ENCODE measurements at regions not wholly inside any gene's neighbourhood (a gene's known extent, or its start where the extent isn't known, plus 50 kb on each side); places are given as distances from the start of the nearest gene placed in this dataset.

DNA sequence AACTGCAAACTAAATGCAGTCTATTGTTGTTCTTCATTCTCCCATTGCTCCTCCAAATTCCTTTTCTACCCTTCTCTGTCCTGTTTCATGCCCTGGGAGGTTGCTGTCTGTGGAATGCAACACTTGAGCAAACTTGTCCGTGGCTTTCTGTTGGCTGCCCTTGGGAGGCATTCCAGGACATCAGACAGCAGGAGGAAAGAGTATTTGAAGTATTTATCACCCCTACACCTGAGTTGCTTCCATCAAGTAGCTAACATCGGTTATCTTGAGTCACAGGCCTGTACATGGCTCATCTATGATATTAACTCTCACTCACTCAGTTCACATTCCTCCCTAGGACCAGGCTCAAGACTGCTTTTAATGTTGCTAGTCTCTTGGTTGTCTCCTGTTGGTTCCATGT, 803.4 kb upstream of the CDH6 start:
- no peak overlapping the region for H2AK5ac ChIP-seq (ENCODE audit: low read length, severe bottlenecking)
- H3K4me3 ChIP-seq (ENCODE audit: insufficient read depth in 1 of 2, low read depth in 1 of 2, low read length in 2 of 2), result no peak overlapping the region
- H3K27ac ChIP-seq (ENCODE audit: low read length, poor library complexity, severe bottlenecking), result peak overlapping the region; percentile 48
- H3K9ac ChIP-seq (ENCODE audit: low read length), result no peak overlapping the region
- H3K14ac ChIP-seq (ENCODE audit: low read length in 2 of 2), result no peak overlapping the region
- no peak overlapping the region for H4K91ac ChIP-seq (ENCODE audit: low read length)
- H2BK15ac ChIP-seq (ENCODE audit: low read depth, poor library complexity, severe bottlenecking), result no peak overlapping the region
- H3K27me3 ChIP-seq (ENCODE audit: control insufficient read depth in 1 of 2, insufficient read depth in 1 of 2, low read length in 2 of 2), result no peaks in the 10 kb centered on the region
- H4K8ac ChIP-seq (ENCODE audit: low read length), result no peak overlapping the region
- H2BK12ac ChIP-seq (ENCODE audit: low read length in 2 of 2), result no peak overlapping the region
- no peak overlapping the region for H3K18ac ChIP-seq (ENCODE audit: low read depth in 1 of 2, low read length in 2 of 2)
- H3K4me2 ChIP-seq (ENCODE audit: low read length, poor library complexity, severe bottlenecking), result no peak overlapping the region
- no peak overlapping the region for H3K23ac ChIP-seq (ENCODE audit: low read length in 2 of 2)
- no peak overlapping the region for H3K4ac ChIP-seq (ENCODE audit: low read depth in 1 of 2, low read length in 2 of 2)
- DNase-seq, result no peak
- WGBS, result 38% methylated on average over 2 of the region's 2 CpGs
- H2AFZ ChIP-seq (ENCODE audit: low read depth, low read length), result no peak overlapping the region
- no peak overlapping the region for H2BK5ac ChIP-seq (ENCODE audit: low read depth, low read length, poor library complexity, severe bottlenecking)
- H2BK120ac ChIP-seq (ENCODE audit: low read depth, low read length), result no peak overlapping the region
- no peaks in the 10 kb centered on the region for H3K79me1 ChIP-seq (replicated peaks; ENCODE audit: low read length, poor library complexity, severe bottlenecking)
- H3K4me1 ChIP-seq (ENCODE audit: control insufficient read depth, insufficient read depth, low read depth, low read length), result peaks cover 2% of the 10 kb centered on the region
- H3K36me3 ChIP-seq (ENCODE audit: control insufficient read depth in 1 of 2, insufficient read depth in 2 of 2, low read depth in 1 of 2, low read length in 2 of 2), result no peaks in the 10 kb centered on the region
- H3K9me3 ChIP-seq (ENCODE audit: control insufficient read depth, low read length), result peaks cover 9% of the 10 kb centered on the region

DNA sequence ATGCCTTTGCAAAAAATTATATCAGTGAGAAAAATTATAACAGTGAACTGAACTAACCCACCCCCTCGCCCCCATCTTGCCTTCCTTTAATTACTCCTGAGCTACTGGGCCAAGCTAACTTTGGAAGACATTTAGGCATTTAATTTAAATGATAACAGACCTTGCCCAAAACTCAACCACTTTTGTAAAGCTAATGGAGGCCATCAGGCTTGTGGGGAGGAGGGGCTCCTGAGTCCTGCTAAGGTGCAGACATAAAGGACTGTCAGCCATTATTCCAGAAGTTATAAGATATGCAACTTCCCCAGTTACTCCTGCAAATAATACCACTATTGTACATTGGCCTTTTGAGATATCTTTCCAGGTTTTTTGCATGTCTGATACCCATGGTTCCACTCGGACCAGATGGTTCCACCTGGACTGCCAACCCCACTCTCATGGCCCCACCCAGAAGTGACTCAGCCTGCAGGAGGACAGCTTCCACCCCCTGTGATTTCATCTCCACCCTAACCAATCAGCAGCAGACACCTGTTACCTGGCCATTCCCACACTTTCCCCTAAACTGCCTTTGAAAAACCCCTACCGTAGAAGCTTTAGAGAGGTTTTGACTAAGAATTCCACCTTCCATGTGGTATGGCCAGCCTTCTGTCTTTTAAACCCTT, 805.4 kb upstream of the CDH6 start:
- Histone ChIP-seq H3K79me1 (replicated peaks; ENCODE audit: low read length, poor library complexity, severe bottlenecking) (no peaks in the 10 kb centered on the region), H4K8ac (ENCODE audit: low read length) (no peak overlapping the region), H3K23ac (ENCODE audit: low read length in 2 of 2) (no peak overlapping the region), H3K9ac (ENCODE audit: low read length) (no peak overlapping the region), H3K14ac (ENCODE audit: low read length in 2 of 2) (no peak overlapping the region), H3K4me1 (ENCODE audit: control insufficient read depth, insufficient read depth, low read depth, low read length) (peaks cover 2% of the 10 kb centered on the region), H2BK12ac (ENCODE audit: low read length in 2 of 2) (no peak overlapping the region), H3K27ac (ENCODE audit: low read length, poor library complexity, severe bottlenecking) (no peak overlapping the region), H3K9me3 (ENCODE audit: control insufficient read depth, low read length) (peaks cover 9% of the 10 kb centered on the region), H3K27me3 (ENCODE audit: control insufficient read depth in 1 of 2, insufficient read depth in 1 of 2, low read length in 2 of 2) (no peaks in the 10 kb centered on the region), H3K4me2 (ENCODE audit: low read length, poor library complexity, severe bottlenecking) (no peak overlapping the region), H3K18ac (ENCODE audit: low read depth in 1 of 2, low read length in 2 of 2) (no peak overlapping the region), H2BK120ac (ENCODE audit: low read depth, low read length) (no peak overlapping the region), H3K4me3 (ENCODE audit: insufficient read depth in 1 of 2, low read depth in 1 of 2, low read length in 2 of 2) (no peak overlapping the region), H2AK5ac (ENCODE audit: low read length, severe bottlenecking) (no peak overlapping the region), H2BK15ac (ENCODE audit: low read depth, poor library complexity, severe bottlenecking) (no peak overlapping the region), H4K91ac (ENCODE audit: low read length) (no peak overlapping the region), H3K36me3 (ENCODE audit: control insufficient read depth in 1 of 2, insufficient read depth in 2 of 2, low read depth in 1 of 2, low read length in 2 of 2) (no peaks in the 10 kb centered on the region), H3K4ac (ENCODE audit: low read depth in 1 of 2, low read length in 2 of 2) (no peak overlapping the region), H2BK5ac (ENCODE audit: low read depth, low read length, poor library complexity, severe bottlenecking) (no peak overlapping the region), H2AFZ (ENCODE audit: low read depth, low read length) (no peak overlapping the region)
- no peak for DNase-seq
- 76% methylated on average over 3 of the region's 3 CpGs for WGBS

DNA sequence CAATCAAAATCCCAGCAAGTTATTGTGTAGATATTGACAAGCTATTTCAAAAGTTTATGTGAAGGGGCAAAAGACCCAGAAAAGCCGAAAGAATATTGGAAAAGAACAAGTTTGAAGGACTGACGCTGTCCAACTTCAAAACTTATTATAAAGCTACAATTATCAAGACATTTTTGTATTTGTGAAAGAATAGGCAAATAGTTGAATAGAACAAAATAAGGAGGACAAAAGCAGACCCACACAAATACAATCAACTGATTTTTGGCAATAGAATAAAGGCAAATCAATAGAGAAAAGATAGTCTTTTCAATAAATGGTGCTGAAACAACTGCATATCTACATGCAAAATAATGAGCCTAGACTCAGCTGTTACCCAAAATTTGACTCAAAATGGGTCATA, 807.7 kb upstream of the CDH6 start:
- H2BK15ac ChIP-seq (ENCODE audit: low read depth, poor library complexity, severe bottlenecking), result no peak overlapping the region
- H3K4ac ChIP-seq (ENCODE audit: low read depth in 1 of 2, low read length in 2 of 2), result no peak overlapping the region
- no peaks in the 10 kb centered on the region for H3K27me3 ChIP-seq (ENCODE audit: control insufficient read depth in 1 of 2, insufficient read depth in 1 of 2, low read length in 2 of 2)
- no peaks in the 10 kb centered on the region for H3K36me3 ChIP-seq (ENCODE audit: control insufficient read depth in 1 of 2, insufficient read depth in 2 of 2, low read depth in 1 of 2, low read length in 2 of 2)
- no peak overlapping the region for H3K14ac ChIP-seq (ENCODE audit: low read length in 2 of 2)
- no peak overlapping the region for H3K9ac ChIP-seq (ENCODE audit: low read length)
- no peak overlapping the region for H4K91ac ChIP-seq (ENCODE audit: low read length)
- no peak overlapping the region for H2BK12ac ChIP-seq (ENCODE audit: low read length in 2 of 2)
- no peaks in the 10 kb centered on the region for H3K79me1 ChIP-seq (replicated peaks; ENCODE audit: low read length, poor library complexity, severe bottlenecking)
- H3K4me2 ChIP-seq (ENCODE audit: low read length, poor library complexity, severe bottlenecking), result no peak overlapping the region
- DNase-seq, result no peak
- no peak overlapping the region for H2BK5ac ChIP-seq (ENCODE audit: low read depth, low read length, poor library complexity, severe bottlenecking)
- no peak overlapping the region for H3K18ac ChIP-seq (ENCODE audit: low read depth in 1 of 2, low read length in 2 of 2)
- H2BK120ac ChIP-seq (ENCODE audit: low read depth, low read length), result no peak overlapping the region
- no peak overlapping the region for H3K23ac ChIP-seq (ENCODE audit: low read length in 2 of 2)
- H3K4me1 ChIP-seq (ENCODE audit: control insufficient read depth, insufficient read depth, low read depth, low read length), result no peaks in the 10 kb centered on the region
- H4K8ac ChIP-seq (ENCODE audit: low read length), result no peak overlapping the region
- no peak overlapping the region for H2AFZ ChIP-seq (ENCODE audit: low read depth, low read length)
- peaks cover 9% of the 10 kb centered on the region for H3K9me3 ChIP-seq (ENCODE audit: control insufficient read depth, low read length)
- H3K27ac ChIP-seq (ENCODE audit: low read length, poor library complexity, severe bottlenecking), result no peak overlapping the region
- no CpG with 5 or more reads among the region's 2 CpGs for WGBS
- H3K4me3 ChIP-seq (ENCODE audit: insufficient read depth in 1 of 2, low read depth in 1 of 2, low read length in 2 of 2), result no peak overlapping the region
- no peak overlapping the region for H2AK5ac ChIP-seq (ENCODE audit: low read length, severe bottlenecking)

DNA sequence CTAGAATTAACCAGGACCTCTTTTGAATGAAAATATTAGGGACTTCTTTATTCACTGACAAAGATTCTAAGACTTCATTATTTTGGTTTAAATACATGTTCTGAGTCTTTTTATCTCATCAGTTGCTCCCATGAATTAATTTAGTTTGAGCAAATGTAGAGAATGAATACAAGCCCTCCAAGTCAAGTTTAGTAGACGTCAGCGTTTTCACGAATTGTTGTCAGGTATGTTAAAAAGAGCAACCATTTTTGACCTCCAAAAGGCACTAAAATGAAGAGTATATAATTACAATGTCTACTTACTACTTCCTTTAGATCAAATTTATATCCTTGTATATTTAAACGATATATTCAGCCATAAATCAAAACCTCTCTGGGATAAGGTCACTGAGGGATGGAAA, 809.3 kb upstream of the CDH6 start:
- 80% methylated on average over 1 of the region's 4 CpGs for WGBS
- no peak overlapping the region for H3K14ac ChIP-seq (ENCODE audit: low read length in 2 of 2)

More for the DNA sequence above, 809.3 kb upstream of the CDH6 start:
- Histone ChIP-seq H2AK5ac (ENCODE audit: low read length, severe bottlenecking) (no peak overlapping the region), H2BK15ac (ENCODE audit: low read depth, poor library complexity, severe bottlenecking) (no peak overlapping the region), H3K23ac (ENCODE audit: low read length in 2 of 2) (no peak overlapping the region), H3K4me2 (ENCODE audit: low read length, poor library complexity, severe bottlenecking) (no peak overlapping the region), H3K4ac (ENCODE audit: low read depth in 1 of 2, low read length in 2 of 2) (no peak overlapping the region), H2BK120ac (ENCODE audit: low read depth, low read length) (no peak overlapping the region), H3K27ac (ENCODE audit: low read length, poor library complexity, severe bottlenecking) (no peak overlapping the region), H4K91ac (ENCODE audit: low read length) (no peak overlapping the region), H3K36me3 (ENCODE audit: control insufficient read depth in 1 of 2, insufficient read depth in 2 of 2, low read depth in 1 of 2, low read length in 2 of 2) (no peaks in the 10 kb centered on the region), H4K8ac (ENCODE audit: low read length) (no peak overlapping the region), H2BK12ac (ENCODE audit: low read length in 2 of 2) (no peak overlapping the region), H3K4me3 (ENCODE audit: insufficient read depth in 1 of 2, low read depth in 1 of 2, low read length in 2 of 2) (no peak overlapping the region), H3K9me3 (ENCODE audit: control insufficient read depth, low read length) (peaks cover 6% of the 10 kb centered on the region), H3K18ac (ENCODE audit: low read depth in 1 of 2, low read length in 2 of 2) (no peak overlapping the region), H2AFZ (ENCODE audit: low read depth, low read length) (no peak overlapping the region), H3K79me1 (replicated peaks; ENCODE audit: low read length, poor library complexity, severe bottlenecking) (no peaks in the 10 kb centered on the region), H3K9ac (ENCODE audit: low read length) (no peak overlapping the region), H3K27me3 (ENCODE audit: control insufficient read depth in 1 of 2, insufficient read depth in 1 of 2, low read length in 2 of 2) (no peaks in the 10 kb centered on the region), H2BK5ac (ENCODE audit: low read depth, low read length, poor library complexity, severe bottlenecking) (no peak overlapping the region), H3K4me1 (ENCODE audit: control insufficient read depth, insufficient read depth, low read depth, low read length) (no peaks in the 10 kb centered on the region)
- DNase-seq, result no peak
